Testis (tissue), 2 donors: ENCODE measurements at regions not wholly inside any gene's neighbourhood (a gene's known extent, or its start where the extent isn't known, plus 50 kb on each side); places are given as distances from the start of the nearest gene placed in this dataset.

Experiments
- CTCF ChIP-seq, 3 experiments: fragments of 450-650 bp in 2 of 3; fragments of 200-600 bp in 1 of 3; sonication (generic) in 1 of 3; IDR thresholded peaks; one replicate each; pipeline ENCODE4 v1.5.1; 2016 to 2019; ENCODE audit warnings: antibody characterized with exemption in 3 of 3, mild to moderate bottlenecking in 2 of 3, moderate library complexity in 1 of 3
- POLR2A ChIP-seq: fragments of 450-650 bp; IDR thresholded peaks from one replicate; pipeline ENCODE4 v1.6.1; 2017; ENCODE audit warnings: antibody characterized with exemption, mild to moderate bottlenecking, moderate library complexity

GRCh38 chrX:147788641-147789350 lies 122.9 kb upstream of the FMR1 start:
- TF ChIP-seq CTCF (IDR thresholded peaks at IDR 0.05), result no peak
- TF ChIP-seq POLR2A, result no peak
